GM18505 (cell line): ENCODE measurements at regions not wholly inside any gene's neighbourhood (a gene's known extent, or its start where the extent isn't known, plus 50 kb on each side); places are given as distances from the start of the nearest gene placed in this dataset.
"Not testable (repeated sequence)": the region's sequence is repeated elsewhere in the genome, so short reads cannot be mapped to it uniquely, and the experiment has no call there.

Source experiments
- ATAC-seq: cut with Tn5 transposase; IDR thresholded peaks from one replicate; pipeline ENCODE4 v1.9.1; 2021; ENCODE audit not compliant: unreplicated experiment
- POLR2A ChIP-seq: IDR thresholded peaks from 4 replicates; pipeline ENCODE4 v1.6.1; 2011; ENCODE audit warnings: borderline replicate concordance; ENCODE audit not compliant: insufficient read depth, insufficient read length; ENCODE audit errors: extremely low read depth

DNA sequence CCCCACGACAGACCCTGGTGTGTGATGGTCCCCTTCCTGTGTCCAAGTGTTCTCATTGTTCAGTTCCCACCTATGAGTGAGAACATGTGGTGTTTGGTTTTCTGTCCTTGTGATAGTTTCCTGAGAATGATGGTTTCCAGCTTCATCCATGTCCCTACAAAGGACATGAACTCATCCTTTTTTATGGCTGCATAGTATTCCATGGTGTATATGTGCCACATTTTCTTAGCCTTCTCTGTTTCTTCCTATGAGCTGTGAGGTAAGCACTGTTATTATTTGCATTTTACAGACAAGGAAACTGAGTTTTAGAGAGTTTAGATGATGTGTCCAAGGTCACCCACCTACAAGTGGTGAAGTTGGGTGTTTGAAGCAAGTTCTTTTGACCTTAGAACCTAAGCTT is 51.1 kb upstream of the BNC1 start:
- not testable (repeated sequence) for ATAC-seq

DNA sequence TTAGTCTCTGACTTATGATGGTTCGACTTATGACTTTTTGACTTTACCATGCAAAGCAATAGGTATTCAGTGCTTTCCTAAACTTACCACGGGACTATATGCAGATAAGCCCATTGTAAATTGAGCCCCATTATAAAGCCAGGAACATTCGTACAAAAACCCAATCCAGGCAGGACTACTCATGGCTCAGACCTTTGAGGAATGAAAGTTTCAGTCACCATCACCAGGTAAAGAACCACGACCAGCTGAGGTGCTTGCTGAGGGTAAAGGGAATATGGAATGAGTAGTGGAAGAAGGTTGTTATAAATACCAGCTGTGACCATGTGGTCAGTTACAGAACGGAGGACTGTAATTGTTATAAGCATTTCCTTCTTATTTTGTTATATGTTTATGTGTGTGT is 54.9 kb upstream of the BNC1 start:
- TF ChIP-seq POLR2A = no peak
- no peak for ATAC-seq

DNA sequence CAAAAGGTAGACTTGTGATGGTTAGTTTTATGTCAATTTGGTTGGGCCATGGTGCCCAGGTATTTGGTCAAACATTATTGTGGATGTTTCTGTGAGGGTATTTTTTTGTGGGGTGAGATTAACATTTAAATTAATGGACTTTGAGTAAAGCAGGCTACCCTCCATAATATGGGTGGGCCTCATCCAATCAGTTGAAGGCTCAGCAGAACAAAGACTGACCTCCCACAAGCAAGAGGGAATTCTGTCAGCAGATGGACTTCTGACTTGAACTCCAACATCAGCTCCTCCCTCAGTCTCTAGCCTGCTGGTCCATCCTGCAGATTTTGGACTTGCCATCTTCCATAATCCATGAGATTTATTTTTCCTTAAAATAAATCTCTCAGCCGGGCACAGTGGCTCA is 55.6 kb upstream of the BNC1 start:
- no peak for ATAC-seq
- TF ChIP-seq POLR2A = no peak

DNA sequence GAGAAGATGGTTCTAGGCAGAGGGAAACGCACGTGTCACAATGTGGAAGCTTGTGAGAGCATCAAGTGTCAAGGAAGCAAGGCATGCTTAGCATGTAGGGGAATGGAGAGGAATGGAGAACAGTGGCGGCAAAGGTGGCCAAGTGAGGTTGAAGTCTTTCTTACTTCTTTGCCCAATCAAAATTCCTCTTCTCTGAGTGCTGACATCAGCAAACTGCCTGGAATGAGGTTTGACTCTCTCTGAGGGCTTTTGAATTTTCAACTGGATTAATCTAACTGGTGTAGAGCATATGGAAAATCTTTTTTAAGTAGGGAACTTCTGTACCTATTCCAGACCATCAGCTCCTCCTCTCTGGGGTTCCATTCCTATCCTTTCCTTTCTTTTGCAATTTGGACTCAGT is 61.9 kb upstream of the BNC1 start:
- TF ChIP-seq POLR2A = no peak
- no peak for ATAC-seq

DNA sequence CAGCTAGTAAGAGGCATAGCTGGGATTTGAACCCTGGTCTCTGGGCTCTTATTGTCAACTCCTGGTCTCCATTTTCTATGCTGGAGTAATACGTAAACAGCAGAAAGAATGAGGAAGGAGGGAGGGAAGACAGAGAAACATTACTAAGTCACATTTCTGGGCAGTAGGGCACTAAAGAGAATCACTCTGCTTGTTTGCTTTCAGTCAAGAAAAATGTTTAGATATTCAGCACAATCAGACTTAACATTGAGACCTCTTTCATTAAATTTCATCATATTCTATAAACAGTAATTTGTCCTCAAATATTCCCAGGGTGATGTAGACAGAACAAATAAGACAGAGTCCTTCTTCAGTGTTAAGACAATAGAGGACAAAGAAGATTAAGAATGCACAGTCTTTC is 67.7 kb upstream of the BNC1 start:
- ATAC-seq = no peak
- no peak for TF ChIP-seq POLR2A

DNA sequence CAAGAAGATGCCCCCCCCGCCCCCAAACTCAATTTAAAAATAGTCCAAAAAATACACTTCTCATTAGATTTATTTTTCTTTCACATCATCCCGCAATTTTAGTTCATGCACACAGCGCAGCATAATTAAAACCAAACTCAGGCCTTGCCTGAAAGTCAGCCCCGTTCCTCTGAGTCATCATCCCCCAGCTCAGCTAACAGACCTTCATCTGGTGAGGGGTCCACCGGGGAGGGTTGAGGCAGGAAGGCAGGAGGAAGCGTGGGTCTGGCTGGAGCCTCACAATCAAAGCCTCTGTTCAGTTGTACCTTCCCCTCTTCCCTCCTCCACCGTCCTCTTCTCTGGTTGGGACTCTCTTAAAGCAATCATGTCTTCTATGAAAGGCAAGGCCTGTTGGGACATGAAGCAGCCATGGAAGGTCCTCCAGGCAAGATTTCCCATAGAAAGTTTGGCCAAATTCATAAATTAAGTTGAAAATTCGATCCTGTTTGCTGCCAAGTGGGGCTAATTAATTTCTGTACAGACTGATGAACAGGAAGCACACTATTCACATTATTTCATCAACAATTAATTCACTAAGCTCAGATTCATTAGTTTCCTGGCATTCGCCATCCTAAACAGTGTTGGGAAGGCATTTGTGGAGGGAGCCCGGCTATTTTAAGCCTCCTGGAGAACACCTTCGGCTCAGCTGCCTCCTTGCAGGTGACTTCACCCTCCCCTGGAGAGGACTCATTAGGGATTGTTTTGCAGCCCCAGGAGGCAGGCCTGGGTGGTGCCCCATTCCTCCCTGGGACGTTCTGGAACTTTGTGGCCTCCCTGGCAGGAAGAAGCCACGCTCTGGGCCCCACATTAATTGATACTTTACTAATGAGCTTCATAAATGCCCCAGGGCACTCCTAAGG is 72.3 kb upstream of the BNC1 start:
- no peak for ATAC-seq
- TF ChIP-seq POLR2A = no peak

DNA sequence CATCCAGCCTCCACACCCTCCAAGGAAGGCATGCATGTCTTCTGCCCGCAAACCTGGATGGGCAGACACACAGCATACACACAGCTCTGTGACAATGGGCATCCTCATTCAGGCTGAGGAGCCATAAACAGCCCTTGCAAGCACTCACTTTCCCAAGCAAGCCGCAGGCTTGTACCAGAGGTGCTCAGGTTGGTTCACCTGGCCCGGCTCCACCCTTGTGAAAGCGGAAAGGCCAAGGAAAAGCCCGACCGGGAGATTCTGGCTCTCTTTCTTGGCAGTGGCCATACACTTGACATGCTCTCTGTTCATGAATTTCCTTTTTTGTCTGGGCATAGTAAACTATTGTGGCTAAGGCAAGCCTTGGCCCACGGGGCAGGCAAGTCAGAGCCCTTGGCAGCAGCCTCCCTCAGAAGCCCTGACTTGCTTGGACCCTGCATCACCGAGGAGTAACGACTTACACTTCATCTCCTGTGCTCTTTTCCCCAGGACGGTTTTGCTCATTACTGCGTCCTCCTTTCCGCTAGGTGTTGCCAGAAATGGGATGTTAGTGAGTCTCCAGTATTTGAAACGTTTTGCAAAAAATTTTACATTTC is 74.6 kb upstream of the BNC1 start:
- ATAC-seq = no peak
- TF ChIP-seq POLR2A = no peak

DNA sequence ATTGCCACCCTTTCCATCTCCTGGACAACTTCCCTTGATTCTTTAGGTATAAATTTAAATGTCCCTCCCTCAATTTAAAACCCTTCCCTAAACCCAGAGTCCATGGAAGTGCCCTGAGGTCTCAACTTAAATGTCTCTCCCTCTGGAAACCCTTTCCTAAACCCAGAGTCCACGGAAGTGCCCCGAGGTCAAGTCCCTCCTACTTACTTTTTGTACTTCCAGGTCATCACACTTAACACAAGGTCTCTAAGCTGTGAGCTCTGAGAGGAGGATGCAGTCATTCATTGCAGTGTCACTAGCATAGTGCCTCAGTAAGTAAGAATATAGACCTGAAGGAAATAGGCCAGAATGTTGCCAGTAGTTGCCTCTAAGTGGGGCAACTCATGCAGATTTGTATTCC is 78.2 kb upstream of the BNC1 start:
- TF ChIP-seq POLR2A = no peak
- ATAC-seq = no peak

DNA sequence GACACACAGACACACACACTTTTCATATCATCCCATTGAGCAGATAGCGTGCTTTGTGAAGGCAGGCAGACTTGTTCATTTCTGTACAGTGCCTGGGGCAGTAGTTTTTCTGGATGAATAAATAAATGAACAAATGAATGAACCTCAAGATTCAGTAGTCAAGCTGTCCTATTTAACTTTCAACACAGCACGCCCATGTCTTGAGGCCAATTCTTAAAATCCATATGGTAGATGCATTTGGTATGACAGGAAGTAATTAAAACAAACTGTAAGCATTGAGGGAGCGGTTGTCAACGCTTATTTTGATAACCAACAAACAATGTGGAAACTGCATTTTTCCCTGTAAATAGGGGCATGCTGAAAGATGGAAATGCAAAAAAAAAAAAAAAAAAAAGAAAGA is 80.0 kb upstream of the BNC1 start:
- ATAC-seq = no peak
- no peak for TF ChIP-seq POLR2A

DNA sequence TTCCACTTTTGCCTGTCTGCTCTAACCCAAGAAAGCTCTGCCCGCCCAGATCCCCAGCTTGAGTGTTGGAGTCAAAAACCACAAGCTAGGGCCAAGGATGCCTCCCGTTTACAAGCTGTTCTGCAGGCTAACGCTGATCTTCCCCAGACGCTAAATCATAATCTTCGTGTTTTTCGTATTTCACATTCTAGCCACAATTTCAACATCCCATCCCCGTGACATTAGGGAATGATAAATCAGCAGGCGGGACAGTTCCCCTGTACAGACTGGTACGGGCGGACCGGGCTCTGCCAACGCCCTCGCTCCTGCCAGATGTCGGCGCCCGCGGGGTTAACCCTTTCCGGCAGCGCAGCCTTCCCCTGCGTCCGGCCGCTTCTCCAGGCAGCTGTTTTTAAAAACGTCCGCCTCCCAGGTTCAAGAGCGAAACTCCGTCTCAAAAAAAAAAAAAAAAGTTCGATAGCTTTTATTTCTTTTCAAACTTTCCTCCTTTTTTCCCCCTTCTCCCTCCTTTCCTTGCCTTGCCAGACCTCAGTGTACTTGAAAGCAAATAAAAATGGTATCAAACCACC is 81.0 kb upstream of the BNC1 start:
- no peak for TF ChIP-seq POLR2A
- no peak for ATAC-seq

DNA sequence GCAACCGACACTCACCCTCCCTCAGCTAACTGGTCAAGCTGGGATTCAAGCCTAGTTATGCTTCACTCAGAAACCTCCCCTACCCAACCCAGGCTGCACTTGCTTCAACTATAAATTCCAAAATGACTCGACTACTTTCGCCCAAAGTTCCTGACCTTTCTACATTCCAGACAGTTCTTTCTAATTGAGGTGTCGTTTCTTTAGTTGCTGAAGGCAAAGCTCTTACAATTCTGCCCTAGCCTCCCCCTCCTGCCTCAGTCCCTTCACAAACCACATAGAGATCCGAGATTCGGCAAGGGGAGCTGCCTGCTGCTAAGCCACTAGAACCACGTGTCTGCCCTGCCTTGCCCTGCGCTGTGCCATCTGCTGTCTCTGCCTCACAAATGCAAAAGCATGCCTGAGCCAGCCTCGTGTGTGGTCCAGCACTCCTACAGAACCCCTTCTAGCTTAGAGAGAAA is 74.7 kb upstream of the SH3GL3 start:
- no peak for ATAC-seq
- TF ChIP-seq POLR2A = no peak

DNA sequence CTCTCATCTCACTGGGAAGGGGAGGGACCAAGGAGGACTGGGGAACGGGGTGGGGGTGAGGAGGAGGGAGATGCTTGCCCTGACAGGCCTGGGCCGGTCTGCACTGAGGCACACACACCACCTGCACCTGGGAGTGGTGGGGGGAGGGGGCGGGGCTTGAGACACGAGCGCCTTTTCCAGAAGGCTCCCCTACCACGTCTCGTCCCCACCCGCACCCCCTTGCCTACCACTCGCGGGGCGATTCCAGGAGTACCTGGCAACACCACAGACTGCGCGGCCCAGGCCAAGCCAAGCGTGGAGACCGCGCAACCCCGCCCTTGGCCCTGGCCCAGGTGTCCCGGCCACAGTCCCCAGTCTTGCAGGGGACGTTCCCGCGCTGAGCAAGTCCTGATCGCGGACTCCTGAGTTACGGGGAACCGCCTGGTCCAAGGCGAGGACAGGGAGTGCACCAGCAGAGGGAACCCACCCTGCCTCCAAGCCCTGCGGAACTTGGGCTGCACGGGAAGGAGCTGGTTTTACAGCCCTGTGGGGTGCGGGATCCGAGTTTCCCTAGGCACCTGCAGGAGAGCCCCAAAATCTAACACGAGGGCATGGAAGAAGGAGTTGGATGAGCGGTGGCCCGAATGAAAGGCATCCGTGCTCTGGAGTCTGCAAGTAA is 68.1 kb upstream of the SH3GL3 start:
- no peak for TF ChIP-seq POLR2A
- ATAC-seq = no peak

DNA sequence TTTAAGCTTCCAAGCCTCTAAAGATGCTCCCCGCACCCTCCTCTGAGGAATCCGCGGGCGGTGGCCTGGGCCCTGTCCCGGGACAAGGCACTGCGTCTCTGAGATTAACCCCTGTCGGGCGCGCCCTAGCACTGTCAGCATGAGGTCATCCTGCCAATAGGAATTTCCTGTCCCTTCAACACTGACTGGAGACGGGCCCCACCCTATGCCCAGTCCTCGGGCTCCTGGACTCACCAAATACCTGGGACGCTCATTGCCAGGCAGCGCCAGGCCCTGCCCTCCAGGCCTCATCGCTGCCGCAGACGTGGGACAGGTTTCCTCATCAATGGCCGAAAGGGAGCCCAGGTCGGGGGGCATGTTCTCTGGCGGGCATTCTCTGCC is 67.6 kb upstream of the SH3GL3 start:
- ATAC-seq = no peak
- TF ChIP-seq POLR2A = no peak

DNA sequence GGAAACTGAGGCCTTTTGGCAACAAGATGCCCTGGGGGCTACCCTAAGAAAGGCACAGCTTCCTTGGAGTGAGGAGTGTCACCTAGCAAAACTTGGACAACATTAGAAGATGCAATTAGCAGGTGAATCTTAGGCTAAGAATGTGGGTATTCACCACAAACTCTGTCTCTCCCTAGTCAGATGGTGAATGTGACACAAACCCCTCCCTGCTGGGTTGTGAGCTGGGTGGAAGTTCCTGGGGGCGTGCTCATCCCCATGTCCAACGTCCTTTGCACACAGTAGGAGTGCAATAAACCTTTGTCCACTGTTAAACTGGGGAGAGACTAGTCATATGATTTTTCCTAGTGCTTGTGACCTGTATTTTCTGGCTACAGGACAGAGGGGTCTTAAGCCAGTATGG is 67.1 kb upstream of the SH3GL3 start:
- no peak for ATAC-seq
- no peak for TF ChIP-seq POLR2A
